K562 (cell line): ENCODE measurements at regions not wholly inside any gene's neighbourhood (a gene's known extent, or its start where the extent isn't known, plus 50 kb on each side); places are given as distances from the start of the nearest gene placed in this dataset.

Experiments
- ATAC-seq: fragments of 200-7000 bp; cut with Tn5 transposase; 3 replicates; pipeline ENCODE4 v1.9.1; 2020; ENCODE audit warnings: moderate library complexity
- BruUV-seq: library from RNA; stranded (reverse); fragments of 400-500 nt; replicated peaks from 2 replicates; lab custom pipeline; 2021; lab: Mats Ljungman, UMichigan
- CTCF ChIA-PET: fragments of 300-600 bp; formaldehyde crosslinking; extraction: SDS; loops from one replicate; lab custom pipeline; 2021; ENCODE audit warnings: low intra/inter-chr PET ratio; lab: Yijun Ruan, JAX
- POLR2A ChIA-PET: fragments of 300-600, 350-650 bp; sonication (Branson Sonifier 250); formaldehyde crosslinking; extraction: SDS; loops from one replicate; lab custom pipeline; 2021; ENCODE audit warnings: antibody characterized with exemption, inconsistent platforms; lab: Yijun Ruan, JAX
- DNase-seq, 4 experiments: peaks; one replicate each; pipeline versions ENCODE4 v3.0.0 to v3.0.0-alpha.2; 2011 to 2018; ENCODE audit warnings: low spot score in 3 of 4, mixed read lengths in 3 of 4; ENCODE audit errors: extremely low read depth in 1 of 4
- FAIRE-seq: peaks from 2 replicates; lab custom pipeline; 2011; peaks lifted over from hg19 to GRCh38; lab: Jason Lieb, UNC
- H2AFZ ChIP-seq: 2 replicates; pipeline ENCODE4 v1.6.0; 2011; ENCODE audit warnings: low read depth, low read length, control low read depth, inconsistent platforms
- H3K27ac ChIP-seq: fragments of 200-600 bp; 3 replicates; pipeline ENCODE4 v1.8.0; 2011; ENCODE audit warnings: low read depth, mild to moderate bottlenecking, control low read depth, inconsistent platforms, low read length, moderate library complexity, mixed read lengths; ENCODE audit errors: extremely low read depth
- H3K27me3 ChIP-seq, 2 experiments: fragments of 300-600 bp in 1 of 2; 2 replicates in 1 of 2; 3 replicates in 1 of 2; pipeline versions ENCODE4 v1.6.0 to v1.8.0; 2011; ENCODE audit warnings: inconsistent platforms in 2 of 2, low read length in 2 of 2, mild to moderate bottlenecking in 1 of 2, mixed read lengths in 1 of 2, moderate library complexity in 1 of 2; ENCODE audit not compliant: control insufficient read depth in 2 of 2, insufficient read depth in 2 of 2
- H3K36me3 ChIP-seq: fragments of 300-600 bp; 3 replicates; pipeline ENCODE4 v1.8.0; 2011; ENCODE audit warnings: mild to moderate bottlenecking, low read length, inconsistent platforms; ENCODE audit not compliant: control insufficient read depth, insufficient read depth
- H3K4me1 ChIP-seq, 2 experiments: fragments of 200-600 bp in 1 of 2; replicated peaks in 1 of 2; 2 replicates in 1 of 2; 3 replicates in 1 of 2; pipeline versions ENCODE4 v1.5.1 to v1.8.0; 2011; ENCODE audit warnings: inconsistent platforms in 2 of 2, low read length in 2 of 2, mild to moderate bottlenecking in 1 of 2, mixed read lengths in 1 of 2, moderate library complexity in 1 of 2; ENCODE audit not compliant: control insufficient read depth in 2 of 2, insufficient read depth in 2 of 2
- H3K4me2 ChIP-seq: 2 replicates; pipeline ENCODE4 v1.6.1; 2011; ENCODE audit warnings: low read length, control low read depth, inconsistent platforms, mixed read lengths; ENCODE audit not compliant: insufficient read depth
- H3K4me3 ChIP-seq: fragments of 200-600 bp; sonication (generic), shearing (Covaris generic); 2 replicates; pipeline ENCODE4 v1.5.1; 2016; ENCODE audit warnings: control low read depth, inconsistent platforms
- H3K79me2 ChIP-seq: fragments of 200-600 bp; 3 replicates; pipeline ENCODE4 v1.8.0; 2011; ENCODE audit warnings: low read length, inconsistent platforms; ENCODE audit not compliant: control insufficient read depth, insufficient read depth
- H3K9ac ChIP-seq, 2 experiments: 2 replicates each; pipeline versions ENCODE4 v1.6.0 to v1.6.1; 2011; ENCODE audit warnings: low read depth in 2 of 2, low read length in 2 of 2, control low read depth in 1 of 2, inconsistent platforms in 1 of 2, mild to moderate bottlenecking in 1 of 2, mixed read lengths in 1 of 2; ENCODE audit not compliant: insufficient read depth in 1 of 2
- H3K9me1 ChIP-seq: one replicate; pipeline ENCODE4 v1.6.0; 2011; ENCODE audit warnings: inconsistent platforms, mild to moderate bottlenecking, low read length, moderate library complexity; ENCODE audit not compliant: control insufficient read depth, insufficient read depth
- H3K9me3 ChIP-seq: replicated peaks from 2 replicates; pipeline ENCODE4 v1.5.1; 2011; ENCODE audit warnings: low read depth, low read length, inconsistent platforms; ENCODE audit not compliant: control insufficient read depth, insufficient read depth
- H4K20me1 ChIP-seq: replicated peaks from 2 replicates; pipeline ENCODE4 v1.6.1; 2011; ENCODE audit warnings: low read length, inconsistent platforms, mixed read lengths; ENCODE audit not compliant: control insufficient read depth, insufficient read depth
- CREM ChIP-seq: IDR thresholded peaks from 2 replicates; pipeline ENCODE4 v1.6.1; 2014; ENCODE audit warnings: antibody characterized with exemption, low read depth
- FOXJ3 ChIP-seq: sonication (generic); formaldehyde crosslinking; IDR thresholded peaks from 2 replicates; pipeline ENCODE4 v1.4.0; 2020; ENCODE audit warnings: mild to moderate bottlenecking, missing genetic modification reagents
- HNRNPLL ChIP-seq: fragments of 200-400 bp; formaldehyde crosslinking; IDR thresholded peaks from 2 replicates; pipeline ENCODE4 v1.6.1; 2017; ENCODE audit warnings: low read length, low read depth, mild to moderate bottlenecking; ENCODE audit not compliant: poor library complexity, severe bottlenecking
- KAT8 ChIP-seq: fragments of 450-650 bp; IDR thresholded peaks from 2 replicates; pipeline ENCODE4 v1.6.1; 2016; ENCODE audit warnings: low read depth, mild to moderate bottlenecking
- POLR3A ChIP-seq: IDR thresholded peaks from 2 replicates; pipeline ENCODE4 v1.6.1; 2011; ENCODE audit warnings: borderline replicate concordance, mild to moderate bottlenecking, moderate library complexity; ENCODE audit not compliant: insufficient read length, insufficient read depth; ENCODE audit errors: extremely low read depth
- SMC3 ChIP-seq: conservative IDR thresholded peaks from 2 replicates; pipeline ENCODE4 v1.6.1; 2011; ENCODE audit warnings: low read depth, low read length, improper control_type of control experiment; ENCODE audit not compliant: insufficient read depth
- ZNF830 ChIP-seq: fragments of 250-450 bp; sonication (Bioruptor Pico); IDR thresholded peaks from 2 replicates; pipeline ENCODE4 v1.5.0; 2021; ENCODE audit warnings: mild to moderate bottlenecking
- WGBS: fragments of 100-300 bp; shearing (Covaris generic); methylation state at CpG from one replicate; pipeline ENCODE4 v1.1.6; 2016; ENCODE audit warnings: low coverage, mixed read lengths; ENCODE audit not compliant: insufficient coverage; ENCODE audit errors: missing lambda C conversion rate; 5-methylcytosine and 5-hydroxymethylcytosine counted together
- in situ Hi-C: fragments of 300-500 bp; cut with MboI; formaldehyde crosslinking; loops from 4 replicates; pipeline ENCODE4 v1.15.0; 2018; ENCODE audit warnings: inconsistent platforms, mixed read lengths
- intact Hi-C: fragments of 100-400 bp; cut with micrococcal nuclease; formaldehyde crosslinking; loops from 2 replicates; pipeline ENCODE4 v1.14.2; 2022
- TF ChIP-seq, protein P1 (sequence below): IDR thresholded peaks from 2 replicates; pipeline ENCODE4 v1.6.1; 2011; ENCODE audit warnings: borderline replicate concordance, low read depth, mild to moderate bottlenecking, moderate library complexity, low read length; ENCODE audit not compliant: insufficient read depth, poor library complexity, severe bottlenecking
- TF ChIP-seq, protein P2 (sequence below): fragments of 250-450 bp; sonication (Bioruptor Pico); IDR thresholded peaks from 2 replicates; pipeline ENCODE4 v1.4.0; 2020; ENCODE audit warnings: mild to moderate bottlenecking
- TF ChIP-seq, protein P3 (sequence below): sonication (generic); formaldehyde crosslinking; IDR thresholded peaks from 2 replicates; pipeline ENCODE4 v1.8.1; 2023; ENCODE audit warnings: missing genetic modification reagents, mild to moderate bottlenecking, borderline replicate concordance

DNA sequence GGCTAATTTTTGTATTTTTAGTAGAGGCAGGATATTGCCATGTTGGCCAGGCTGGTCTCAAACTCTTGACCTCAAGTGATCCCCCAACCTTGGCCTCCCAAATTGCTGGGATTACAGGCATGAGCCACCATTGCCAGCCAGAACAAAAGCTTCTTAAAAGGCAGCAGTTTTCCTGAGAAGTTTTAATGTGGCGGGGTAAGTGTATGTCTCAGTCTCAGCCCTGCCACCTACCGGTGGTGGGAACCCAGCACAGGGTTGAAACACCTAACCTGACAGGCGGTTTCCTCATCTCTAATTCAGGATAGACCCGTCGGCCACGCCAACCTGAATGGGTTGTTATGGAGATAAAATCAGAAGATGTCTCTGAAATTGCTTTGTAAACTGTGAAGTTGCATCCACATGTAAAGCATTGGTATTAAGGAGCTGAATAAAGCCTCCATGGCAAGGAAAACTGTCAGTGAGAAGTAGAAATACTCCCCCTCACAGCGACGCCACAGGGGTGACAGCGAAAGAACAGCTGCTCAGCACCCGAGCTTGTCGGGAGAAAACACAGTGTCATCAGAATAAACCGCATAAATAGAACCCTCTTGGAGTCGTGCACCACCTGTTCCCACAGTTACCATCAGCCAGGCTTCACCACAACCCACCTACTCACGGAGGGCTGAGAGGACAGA, 165.9 kb upstream of the NCAM1 start (continued):
- TF ChIP-seq, protein P1, sequence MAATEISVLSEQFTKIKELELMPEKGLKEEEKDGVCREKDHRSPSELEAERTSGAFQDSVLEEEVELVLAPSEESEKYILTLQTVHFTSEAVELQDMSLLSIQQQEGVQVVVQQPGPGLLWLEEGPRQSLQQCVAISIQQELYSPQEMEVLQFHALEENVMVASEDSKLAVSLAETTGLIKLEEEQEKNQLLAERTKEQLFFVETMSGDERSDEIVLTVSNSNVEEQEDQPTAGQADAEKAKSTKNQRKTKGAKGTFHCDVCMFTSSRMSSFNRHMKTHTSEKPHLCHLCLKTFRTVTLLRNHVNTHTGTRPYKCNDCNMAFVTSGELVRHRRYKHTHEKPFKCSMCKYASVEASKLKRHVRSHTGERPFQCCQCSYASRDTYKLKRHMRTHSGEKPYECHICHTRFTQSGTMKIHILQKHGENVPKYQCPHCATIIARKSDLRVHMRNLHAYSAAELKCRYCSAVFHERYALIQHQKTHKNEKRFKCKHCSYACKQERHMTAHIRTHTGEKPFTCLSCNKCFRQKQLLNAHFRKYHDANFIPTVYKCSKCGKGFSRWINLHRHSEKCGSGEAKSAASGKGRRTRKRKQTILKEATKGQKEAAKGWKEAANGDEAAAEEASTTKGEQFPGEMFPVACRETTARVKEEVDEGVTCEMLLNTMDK: peak; percentile 33
- TF ChIP-seq SMC3: peak; percentile 47; the same call in 1 of the 2 replicates

DNA sequence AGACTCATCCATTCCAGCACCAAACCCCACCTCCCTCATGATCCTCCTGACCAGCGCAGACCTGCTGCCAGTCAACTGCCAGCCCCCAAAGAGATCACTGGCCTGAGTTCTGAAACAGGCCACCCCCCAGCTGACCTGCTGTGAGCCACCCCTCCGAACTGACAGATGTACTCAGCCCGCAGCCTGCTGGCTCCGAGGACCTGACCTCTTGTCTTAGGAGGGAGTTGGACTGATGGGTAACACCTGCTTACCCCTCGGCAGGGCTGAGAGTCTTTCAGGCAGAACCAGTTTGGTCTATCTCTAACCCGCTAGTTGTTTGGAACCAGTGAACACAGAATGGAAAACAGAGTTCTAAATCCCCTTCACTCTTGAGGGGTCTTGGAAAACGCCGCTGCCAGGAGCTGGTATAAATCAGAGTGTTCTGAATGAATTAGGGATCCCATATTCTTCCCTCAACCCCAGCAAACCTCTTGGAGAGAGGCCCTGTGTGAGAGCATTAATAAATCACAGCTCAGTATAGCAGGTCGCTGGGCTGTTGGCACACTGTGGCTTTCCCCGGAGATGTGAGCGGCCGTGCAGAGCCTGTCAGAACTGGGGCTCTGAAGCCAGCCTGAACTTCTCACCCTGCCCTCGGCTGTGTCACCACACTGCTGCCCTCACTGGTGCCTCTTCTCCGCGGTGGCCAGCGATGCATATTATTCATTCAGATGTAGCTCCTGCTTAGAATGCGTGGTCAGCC, 165.1 kb upstream of the NCAM1 start:
- Histone ChIP-seq H3K27ac (no peak overlapping the region), H3K4me2 (no peak overlapping the region), H3K9ac (no peak overlapping the region), H3K9me3 (no peaks in the 10 kb centered on the region), H3K36me3 (no peaks in the 10 kb centered on the region), H4K20me1 (0 out of 2 replicates have a peak, but pooled peaks cover 4% of the 10 kb centered on the region), H3K4me1 (no peaks in the 10 kb centered on the region), H3K79me2 (no peaks in the 10 kb centered on the region), H3K4me3 (no peak overlapping the region), H3K9me1 (no peaks in the 10 kb centered on the region), H3K27me3 (peaks cover 0 to 23% of the 10 kb centered on the region in 2 experiments; a peak in 2 of 5 replicates), H2AFZ (no peak overlapping the region)
- no peak for ATAC-seq
- in situ Hi-C loops (no loop called here), intact Hi-C loops (loop anchor here (2.0 to 10.0 kb wide), 3 partner anchors 207 to 511 kb away; no protein-coding TSS in a partner anchor)
- TF ChIP-seq, protein P2, sequence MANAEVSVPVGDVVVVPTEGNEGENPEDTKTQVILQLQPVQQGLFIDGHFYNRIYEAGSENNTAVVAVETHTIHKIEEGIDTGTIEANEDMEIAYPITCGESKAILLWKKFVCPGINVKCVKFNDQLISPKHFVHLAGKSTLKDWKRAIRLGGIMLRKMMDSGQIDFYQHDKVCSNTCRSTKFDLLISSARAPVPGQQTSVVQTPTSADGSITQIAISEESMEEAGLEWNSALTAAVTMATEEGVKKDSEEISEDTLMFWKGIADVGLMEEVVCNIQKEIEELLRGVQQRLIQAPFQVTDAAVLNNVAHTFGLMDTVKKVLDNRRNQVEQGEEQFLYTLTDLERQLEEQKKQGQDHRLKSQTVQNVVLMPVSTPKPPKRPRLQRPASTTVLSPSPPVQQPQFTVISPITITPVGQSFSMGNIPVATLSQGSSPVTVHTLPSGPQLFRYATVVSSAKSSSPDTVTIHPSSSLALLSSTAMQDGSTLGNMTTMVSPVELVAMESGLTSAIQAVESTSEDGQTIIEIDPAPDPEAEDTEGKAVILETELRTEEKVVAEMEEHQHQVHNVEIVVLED (CRISPR knock-in tag): no peak
- no peak for TF ChIP-seq KAT8
- no peak for TF ChIP-seq ZNF830 (CRISPR knock-in tag)
- no peak for TF ChIP-seq FOXJ3 (CRISPR knock-in tag)
- no peak for TF ChIP-seq CREM
- no peak for TF ChIP-seq POLR3A
- TF ChIP-seq, protein P3, sequence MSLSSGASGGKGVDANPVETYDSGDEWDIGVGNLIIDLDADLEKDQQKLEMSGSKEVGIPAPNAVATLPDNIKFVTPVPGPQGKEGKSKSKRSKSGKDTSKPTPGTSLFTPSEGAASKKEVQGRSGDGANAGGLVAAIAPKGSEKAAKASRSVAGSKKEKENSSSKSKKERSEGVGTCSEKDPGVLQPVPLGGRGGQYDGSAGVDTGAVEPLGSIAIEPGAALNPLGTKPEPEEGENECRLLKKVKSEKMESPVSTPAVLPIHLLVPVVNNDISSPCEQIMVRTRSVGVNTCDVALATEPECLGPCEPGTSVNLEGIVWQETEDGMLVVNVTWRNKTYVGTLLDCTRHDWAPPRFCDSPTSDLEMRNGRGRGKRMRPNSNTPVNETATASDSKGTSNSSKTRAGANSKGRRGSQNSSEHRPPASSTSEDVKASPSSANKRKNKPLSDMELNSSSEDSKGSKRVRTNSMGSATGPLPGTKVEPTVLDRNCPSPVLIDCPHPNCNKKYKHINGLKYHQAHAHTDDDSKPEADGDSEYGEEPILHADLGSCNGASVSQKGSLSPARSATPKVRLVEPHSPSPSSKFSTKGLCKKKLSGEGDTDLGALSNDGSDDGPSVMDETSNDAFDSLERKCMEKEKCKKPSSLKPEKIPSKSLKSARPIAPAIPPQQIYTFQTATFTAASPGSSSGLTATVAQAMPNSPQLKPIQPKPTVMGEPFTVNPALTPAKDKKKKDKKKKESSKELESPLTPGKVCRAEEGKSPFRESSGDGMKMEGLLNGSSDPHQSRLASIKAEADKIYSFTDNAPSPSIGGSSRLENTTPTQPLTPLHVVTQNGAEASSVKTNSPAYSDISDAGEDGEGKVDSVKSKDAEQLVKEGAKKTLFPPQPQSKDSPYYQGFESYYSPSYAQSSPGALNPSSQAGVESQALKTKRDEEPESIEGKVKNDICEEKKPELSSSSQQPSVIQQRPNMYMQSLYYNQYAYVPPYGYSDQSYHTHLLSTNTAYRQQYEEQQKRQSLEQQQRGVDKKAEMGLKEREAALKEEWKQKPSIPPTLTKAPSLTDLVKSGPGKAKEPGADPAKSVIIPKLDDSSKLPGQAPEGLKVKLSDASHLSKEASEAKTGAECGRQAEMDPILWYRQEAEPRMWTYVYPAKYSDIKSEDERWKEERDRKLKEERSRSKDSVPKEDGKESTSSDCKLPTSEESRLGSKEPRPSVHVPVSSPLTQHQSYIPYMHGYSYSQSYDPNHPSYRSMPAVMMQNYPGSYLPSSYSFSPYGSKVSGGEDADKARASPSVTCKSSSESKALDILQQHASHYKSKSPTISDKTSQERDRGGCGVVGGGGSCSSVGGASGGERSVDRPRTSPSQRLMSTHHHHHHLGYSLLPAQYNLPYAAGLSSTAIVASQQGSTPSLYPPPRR (CRISPR knock-in tag): no peak
- TF ChIP-seq HNRNPLL: no peak
- ChIA-PET CTCF (interaction anchor here (0.6 kb wide), 1 partner anchor 217 kb away, joined by 4 read pairs; no protein-coding TSS in a partner anchor), POLR2A (interaction anchor here (1.4 kb wide), 1 partner anchor 12 kb away, joined by 5 read pairs; no protein-coding TSS in a partner anchor)
- BruUV-seq: no TSS peak
- no peak for FAIRE-seq
- WGBS: 5% methylated on average over 17 of the region's 17 CpGs
- no peak for DNase-seq
